HUES64 (cell line): ENCODE measurements at regions not wholly inside any gene's neighbourhood (a gene's known extent, or its start where the extent isn't known, plus 50 kb on each side); places are given as distances from the start of the nearest gene placed in this dataset.
"Not testable (repeated sequence)": the region's sequence is repeated elsewhere in the genome, so short reads cannot be mapped to it uniquely, and the experiment has no call there.

Experiments
- H3K27ac ChIP-seq: 2 replicates; pipeline ENCODE4 v1.7.0; 2013; ENCODE audit warnings: low read depth, low read length, inconsistent platforms
- H3K27me3 ChIP-seq: 2 replicates; pipeline ENCODE4 v1.6.1; 2013; ENCODE audit warnings: mild to moderate bottlenecking, low read length; ENCODE audit not compliant: insufficient read depth
- H3K36me3 ChIP-seq: 2 replicates; pipeline ENCODE4 v1.6.1; 2013; ENCODE audit warnings: mild to moderate bottlenecking, low read length; ENCODE audit not compliant: insufficient read depth
- H3K4me1 ChIP-seq: 2 replicates; pipeline ENCODE4 v1.6.1; 2013; ENCODE audit warnings: mild to moderate bottlenecking, low read length, moderate library complexity; ENCODE audit not compliant: insufficient read depth
- H3K4me3 ChIP-seq: 2 replicates; pipeline ENCODE4 v1.5.1; 2013; ENCODE audit warnings: mild to moderate bottlenecking, low read length, moderate library complexity
- H3K9ac ChIP-seq: 2 replicates; pipeline ENCODE4 v1.6.1; 2013; ENCODE audit warnings: mild to moderate bottlenecking, low read depth, low read length
- H3K9me3 ChIP-seq: 2 replicates; pipeline ENCODE4 v1.6.1; 2013; ENCODE audit warnings: low read depth, low read length; ENCODE audit not compliant: insufficient read depth
- WGBS: fragments of 150-250, 120-280 bp; methylation state at CpG from one replicate; pipeline ENCODE4 v1.1.7; 2013; ENCODE audit warnings: missing lambda C conversion rate; 5-methylcytosine and 5-hydroxymethylcytosine counted together

- Histone ChIP-seq H3K4me1 (no peaks in the 10 kb centered on the region), H3K27me3 (no peaks in the 10 kb centered on the region), H3K9ac (no peak overlapping the region), H3K36me3 (no peaks in the 10 kb centered on the region), H3K27ac (no peak overlapping the region), H3K4me3 (no peak overlapping the region), H3K9me3 (no peaks in the 10 kb centered on the region)
- WGBS, result 97% methylated on average over 4 of the region's 4 CpGs
Observed at GRCh38 chr6:68114463-68115047, 520.5 kb upstream of the ADGRB3 start.

GRCh38 chr6:68108233-68108835 is 526.7 kb upstream of the ADGRB3 start:
- Histone ChIP-seq H3K4me1 (no peaks in the 10 kb centered on the region), H3K9me3 (no peaks in the 10 kb centered on the region), H3K4me3 (no peak overlapping the region), H3K9ac (no peak overlapping the region), H3K36me3 (no peaks in the 10 kb centered on the region), H3K27ac (0 out of 2 replicates have a peak overlapping the region, but pooled peaks have one; percentile 40), H3K27me3 (no peaks in the 10 kb centered on the region)
- WGBS, result 90% methylated on average over 2 of the region's 2 CpGs

- Histone ChIP-seq H3K27ac (no peak overlapping the region), H3K4me3 (no peak overlapping the region), H3K4me1 (no peaks in the 10 kb centered on the region), H3K9me3 (no peaks in the 10 kb centered on the region), H3K9ac (no peak overlapping the region), H3K27me3 (no peaks in the 10 kb centered on the region), H3K36me3 (no peaks in the 10 kb centered on the region)
Observed at GRCh38 chr6:68094070-68094469, 541.0 kb upstream of the ADGRB3 start.

DNA sequence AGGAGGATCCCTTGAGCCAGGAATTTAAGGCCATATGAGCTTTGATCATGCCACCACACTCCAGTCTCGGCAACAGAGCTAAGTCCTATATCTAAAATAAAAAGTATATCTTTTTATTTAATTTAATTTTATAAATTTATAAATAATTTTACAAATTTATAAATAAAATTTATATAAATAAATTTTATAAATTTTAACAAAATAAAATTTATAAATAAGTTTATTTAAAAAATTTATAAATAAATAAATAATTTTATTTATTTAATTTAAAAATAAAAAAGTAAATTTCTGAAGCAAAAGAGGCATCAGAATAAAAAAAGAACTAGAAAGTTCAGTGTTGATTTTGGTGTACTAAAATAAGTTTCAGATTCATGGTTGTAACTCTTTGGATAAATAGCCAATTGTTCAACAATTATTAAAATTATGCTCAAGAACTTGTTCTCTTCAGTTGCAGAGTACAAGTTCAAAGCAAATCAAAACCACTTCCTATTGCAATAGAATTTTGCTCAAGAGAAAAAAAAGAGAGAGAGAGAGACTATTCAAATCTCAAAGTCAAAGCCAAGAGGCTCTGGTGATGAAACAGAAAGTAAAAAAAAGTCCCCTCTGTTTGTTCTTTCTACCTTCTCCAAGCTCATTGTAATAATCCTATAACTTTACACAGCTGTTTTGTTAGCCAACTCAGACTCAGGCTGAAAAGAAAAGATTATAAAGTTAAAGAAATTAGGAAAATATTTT is 547.5 kb upstream of the ADGRB3 start:
- Histone ChIP-seq H3K9ac (no peak overlapping the region), H3K4me1 (no peaks in the 10 kb centered on the region), H3K27ac (no peak overlapping the region), H3K9me3 (0 out of 2 replicates have a peak, but pooled peaks cover 11% of the 10 kb centered on the region), H3K4me3 (no peak overlapping the region), H3K27me3 (no peaks in the 10 kb centered on the region), H3K36me3 (no peaks in the 10 kb centered on the region)
- no CpG with 5 or more reads among the region's 1 CpG for WGBS

DNA sequence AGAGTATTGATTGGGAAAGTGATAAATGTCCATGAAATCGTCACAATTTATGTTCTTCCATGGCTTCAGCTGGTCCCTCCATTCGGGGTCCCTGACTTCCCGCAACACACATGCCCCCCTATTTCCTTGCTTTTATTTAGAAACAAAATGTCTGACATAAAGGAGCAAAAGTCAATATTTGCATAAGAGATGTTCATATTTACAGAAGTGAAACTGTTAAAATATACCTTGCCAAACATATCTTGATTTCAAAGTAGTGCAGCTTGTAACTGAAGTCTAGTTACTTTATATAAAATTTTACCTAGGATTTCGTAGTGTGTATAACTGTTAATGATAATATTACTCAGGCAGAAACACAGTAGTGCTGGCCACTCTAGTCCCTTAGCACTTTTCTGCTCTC is 548.9 kb upstream of the ADGRB3 start:
- Histone ChIP-seq H3K4me1 (no peaks in the 10 kb centered on the region), H3K9me3 (0 out of 2 replicates have a peak, but pooled peaks cover 11% of the 10 kb centered on the region), H3K36me3 (no peaks in the 10 kb centered on the region), H3K27me3 (no peaks in the 10 kb centered on the region), H3K4me3 (no peak overlapping the region), H3K9ac (no peak overlapping the region), H3K27ac (no peak overlapping the region)
- 98% methylated on average over 3 of the region's 4 CpGs for WGBS

DNA sequence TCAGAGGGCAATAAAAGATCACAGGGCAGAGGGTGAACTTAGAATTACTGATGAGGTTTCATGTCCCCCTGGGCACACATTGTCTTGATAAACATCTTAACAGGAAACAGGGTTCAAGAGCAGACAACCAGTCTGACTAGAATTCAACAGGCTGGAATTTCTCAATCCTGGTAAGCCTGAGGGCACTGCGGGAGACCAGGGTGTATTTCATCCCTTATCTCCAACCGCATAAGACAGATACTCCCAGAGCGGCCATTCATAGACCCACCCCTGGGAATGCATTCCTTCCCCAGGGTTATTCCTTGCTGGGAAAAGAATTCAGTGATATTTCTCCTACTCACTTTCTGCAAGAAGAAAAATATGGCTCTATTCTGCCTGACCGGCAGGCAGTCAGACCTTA is 549.5 kb upstream of the ADGRB3 start:
- H3K36me3 ChIP-seq, H3K4me3 ChIP-seq, H3K9ac ChIP-seq, H3K27ac ChIP-seq, H3K27me3 ChIP-seq, H3K4me1 ChIP-seq: not testable (repeated sequence)
- 96% methylated on average over 4 of the region's 4 CpGs for WGBS
- H3K9me3 ChIP-seq, result 0 out of 2 replicates have a peak, but pooled peaks cover 11% of the 10 kb centered on the region

DNA sequence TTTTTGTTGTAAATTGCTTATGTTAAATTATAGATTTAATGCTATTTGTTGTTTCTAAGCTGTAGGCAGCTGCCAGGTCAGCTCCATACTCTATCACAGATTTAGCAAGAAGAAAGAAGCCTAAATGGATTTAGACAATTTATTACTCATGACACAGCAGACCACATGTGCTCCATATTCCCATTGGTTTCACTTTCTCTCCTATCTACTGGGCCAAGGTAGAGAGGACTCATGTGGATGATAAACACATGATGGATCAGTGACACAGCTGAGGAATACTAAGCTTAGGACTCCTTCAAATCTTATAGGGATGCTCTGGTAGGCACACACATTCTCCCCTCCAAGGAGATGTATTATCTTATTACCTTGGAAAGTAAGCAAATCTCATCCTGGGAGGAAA is 553.0 kb upstream of the ADGRB3 start:
- Histone ChIP-seq H3K27ac (no peak overlapping the region), H3K9ac (no peak overlapping the region), H3K27me3 (no peaks in the 10 kb centered on the region), H3K9me3 (peaks cover 17% of the 10 kb centered on the region; the same call in 1 of the 2 replicates), H3K4me1 (no peaks in the 10 kb centered on the region), H3K36me3 (no peaks in the 10 kb centered on the region), H3K4me3 (no peak overlapping the region)

DNA sequence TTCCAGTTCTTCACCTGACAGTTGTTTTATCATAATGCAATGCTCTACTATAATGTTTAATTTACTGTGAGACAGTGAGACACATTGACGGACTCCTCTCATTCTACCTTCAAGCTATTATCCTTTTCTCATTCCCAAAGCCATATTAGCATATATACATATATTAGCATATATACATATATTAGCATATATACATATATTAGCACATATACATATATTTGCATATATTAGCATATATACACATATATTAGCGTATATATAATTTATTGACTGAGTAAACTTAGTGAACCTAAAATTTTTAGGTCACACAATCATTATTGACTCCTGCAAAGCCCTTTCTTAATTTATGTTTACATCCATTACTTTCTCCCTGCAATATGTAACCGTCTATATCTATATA is 555.0 kb upstream of the ADGRB3 start:
- Histone ChIP-seq H3K4me1 (peaks cover 4% of the 10 kb centered on the region; the same call in 1 of the 2 replicates), H3K27me3 (no peaks in the 10 kb centered on the region), H3K4me3 (no peak overlapping the region), H3K36me3 (no peaks in the 10 kb centered on the region), H3K9ac (no peak overlapping the region), H3K27ac (no peak overlapping the region), H3K9me3 (peaks cover 10% of the 10 kb centered on the region; the same call in 1 of the 2 replicates)
- no CpG with 5 or more reads among the region's 3 CpGs for WGBS

- no peaks in the 10 kb centered on the region for H3K36me3 ChIP-seq
- no peak overlapping the region for H3K9ac ChIP-seq
- peaks cover 6% of the 10 kb centered on the region; the same call in 1 of the 2 replicates for H3K9me3 ChIP-seq
- 100% methylated on average over 1 of the region's 5 CpGs for WGBS
- H3K27ac ChIP-seq, result no peak overlapping the region
- H3K4me3 ChIP-seq, result no peak overlapping the region
- peaks cover 8% of the 10 kb centered on the region; the same call in 1 of the 2 replicates for H3K4me1 ChIP-seq
- no peaks in the 10 kb centered on the region for H3K27me3 ChIP-seq
Observed at GRCh38 chr6:68077661-68078060, 557.4 kb upstream of the ADGRB3 start.

- Histone ChIP-seq H3K27ac (peak overlapping the region; percentile 27), H3K9ac (no peak overlapping the region), H3K9me3 (no peaks in the 10 kb centered on the region), H3K4me1 (peaks cover 53% of the 10 kb centered on the region), H3K36me3 (no peaks in the 10 kb centered on the region), H3K4me3 (no peak overlapping the region), H3K27me3 (no peaks in the 10 kb centered on the region)
Observed at GRCh38 chr6:68071740-68072139, 563.3 kb upstream of the ADGRB3 start.

DNA sequence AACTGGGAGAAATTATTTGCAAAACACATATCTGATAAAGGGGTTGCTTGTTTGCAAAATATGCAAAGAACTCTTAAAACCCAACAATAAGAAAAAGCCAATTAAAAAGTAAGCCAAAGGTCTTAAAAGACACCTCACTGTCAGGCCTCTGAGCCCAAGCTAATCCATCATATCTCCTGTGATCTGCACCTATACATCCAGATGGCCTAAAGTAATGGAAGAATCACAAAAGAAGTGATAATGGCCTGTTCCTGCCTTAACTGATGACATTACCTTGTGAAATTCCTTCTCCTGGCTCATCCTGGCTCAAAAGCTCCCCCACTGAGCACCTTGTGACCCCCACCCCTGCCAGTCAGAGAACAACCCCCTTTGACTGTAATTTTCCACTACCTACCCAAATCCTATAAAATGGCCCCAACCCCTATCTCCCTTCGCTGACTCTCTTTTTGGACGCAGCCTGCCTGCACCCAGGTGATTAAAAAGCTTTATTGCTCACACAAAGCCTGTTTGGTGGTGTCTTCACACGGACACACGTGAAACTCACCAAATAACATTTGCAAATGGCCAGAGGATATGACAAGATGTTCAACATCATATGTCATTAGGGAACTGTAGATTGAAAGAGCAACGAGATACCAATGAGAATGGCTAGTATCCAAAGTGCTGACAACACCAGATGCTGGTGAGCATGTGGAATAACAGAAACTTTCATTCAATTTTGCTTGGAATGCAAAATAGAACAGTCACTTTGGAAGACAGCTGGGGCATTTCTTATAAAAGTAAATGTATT is 565.0 kb upstream of the ADGRB3 start:
- H3K9ac ChIP-seq, result 0 out of 2 replicates have a peak overlapping the region, but pooled peaks have one; percentile 1
- no peak overlapping the region for H3K4me3 ChIP-seq
- H3K4me1 ChIP-seq, result peaks cover 49% of the 10 kb centered on the region
- peak overlapping the region; percentile 75; the same call in 1 of the 2 replicates for H3K27ac ChIP-seq
- no peaks in the 10 kb centered on the region for H3K27me3 ChIP-seq
- WGBS, result 22% methylated on average over 5 of the region's 5 CpGs
- H3K36me3 ChIP-seq, result no peaks in the 10 kb centered on the region
- no peaks in the 10 kb centered on the region for H3K9me3 ChIP-seq
